Type B pancreatic cell (in vitro differentiated cells): ENCODE measurements at regions not wholly inside any gene's neighbourhood (a gene's known extent, or its start where the extent isn't known, plus 50 kb on each side); places are given as distances from the start of the nearest gene placed in this dataset.

Experiments used
- DNase-seq: peaks from one replicate; pipeline ENCODE4 v3.0.0; 2021; ENCODE audit warnings: mixed read lengths; ENCODE audit not compliant: unreplicated experiment; ENCODE audit errors: extremely low spot score
- H3K27ac Mint-ChIP-seq: 2 replicates; pipeline ENCODE4 v1.8.0; 2021; ENCODE audit warnings: mild to moderate bottlenecking, mixed read lengths
- H3K27me3 Mint-ChIP-seq: 2 replicates; pipeline ENCODE4 v1.8.0; 2021; ENCODE audit warnings: mixed read lengths
- H3K36me3 Mint-ChIP-seq: 2 replicates; pipeline ENCODE4 v1.8.0; 2021; ENCODE audit warnings: mixed read lengths
- H3K4me1 Mint-ChIP-seq: one replicate; pipeline ENCODE4 v1.8.0; 2021; ENCODE audit warnings: mixed read lengths; ENCODE audit not compliant: unreplicated experiment
- H3K4me3 Mint-ChIP-seq: 2 replicates; pipeline ENCODE4 v1.8.0; 2021; ENCODE audit warnings: mild to moderate bottlenecking, mixed read lengths
- H3K9me3 Mint-ChIP-seq: 2 replicates; pipeline ENCODE4 v1.8.0; 2021; ENCODE audit warnings: mixed read lengths
- CTCF ChIP-seq: fragments of 200-600 bp; sonication (generic); conservative IDR thresholded peaks from 2 replicates; pipeline ENCODE4 v1.5.0; 2021; ENCODE audit warnings: antibody characterized with exemption, mild to moderate bottlenecking

- no peak overlapping the region for H3K27ac Mint-ChIP-seq
- H3K9me3 Mint-ChIP-seq = no peaks in the 10 kb centered on the region
- H3K36me3 Mint-ChIP-seq = no peaks in the 10 kb centered on the region
- DNase-seq = no peak
- peaks cover 13% of the 10 kb centered on the region for H3K27me3 Mint-ChIP-seq
- H3K4me1 Mint-ChIP-seq = peaks cover 13% of the 10 kb centered on the region
- H3K4me3 Mint-ChIP-seq = no peak overlapping the region
- no peak for TF ChIP-seq CTCF
Measured at GRCh38 chr22:49156662-49157285, 670.9 kb downstream of the BRD1 start.

- Mint-ChIP-seq H3K9me3 (no peaks in the 10 kb centered on the region), H3K4me1 (peaks cover 13% of the 10 kb centered on the region), H3K27me3 (peaks cover 13% of the 10 kb centered on the region), H3K27ac (no peak overlapping the region), H3K36me3 (no peaks in the 10 kb centered on the region), H3K4me3 (no peak overlapping the region)
- no peak for DNase-seq
- TF ChIP-seq CTCF = no peak
Measured at GRCh38 chr22:49155770-49156580, 671.7 kb downstream of the BRD1 start.

GRCh38 chr22:49155039-49155769 is 672.5 kb downstream of the BRD1 start:
- no peaks in the 10 kb centered on the region for H3K36me3 Mint-ChIP-seq
- DNase-seq = no peak
- TF ChIP-seq CTCF = no peak
- H3K27ac Mint-ChIP-seq = no peak overlapping the region
- H3K4me1 Mint-ChIP-seq = peaks cover 13% of the 10 kb centered on the region
- H3K9me3 Mint-ChIP-seq = no peaks in the 10 kb centered on the region
- peaks cover 13% of the 10 kb centered on the region for H3K27me3 Mint-ChIP-seq
- H3K4me3 Mint-ChIP-seq = no peak overlapping the region

GRCh38 chr22:49154433-49154832 is 673.2 kb downstream of the BRD1 start:
- DNase-seq = no peak
- no peak overlapping the region for H3K27ac Mint-ChIP-seq
- peaks cover 13% of the 10 kb centered on the region for H3K27me3 Mint-ChIP-seq
- H3K4me3 Mint-ChIP-seq = no peak overlapping the region
- TF ChIP-seq CTCF = no peak
- peaks cover 13% of the 10 kb centered on the region for H3K4me1 Mint-ChIP-seq
- no peaks in the 10 kb centered on the region for H3K9me3 Mint-ChIP-seq
- no peaks in the 10 kb centered on the region for H3K36me3 Mint-ChIP-seq

GRCh38 chr22:49153921-49154320 is 673.8 kb downstream of the BRD1 start:
- Mint-ChIP-seq H3K36me3 (no peaks in the 10 kb centered on the region), H3K27ac (no peak overlapping the region), H3K27me3 (peaks cover 16% of the 10 kb centered on the region), H3K4me3 (no peak overlapping the region), H3K4me1 (peaks cover 13% of the 10 kb centered on the region), H3K9me3 (no peaks in the 10 kb centered on the region)
- peak; percentile 54 for DNase-seq
- TF ChIP-seq CTCF = no peak
